ENCODE measurements at regions not wholly inside any gene's neighbourhood (a gene's known extent, or its start where the extent isn't known, plus 50 kb on each side); places are given as distances from the start of the nearest gene placed in this dataset.
"Not testable (repeated sequence)": the region's sequence is repeated elsewhere in the genome, so short reads cannot be mapped to it uniquely, and the experiment has no call there.

- Histone ChIP-seq H3K27me3 (ENCODE audit: control insufficient read depth, insufficient read depth, low read length) (no peaks in the 10 kb centered on the region), H3K9me3 (ENCODE audit: control insufficient read depth, low read depth, low read length) (no peaks in the 10 kb centered on the region), H3K36me3 (ENCODE audit: control insufficient read depth, insufficient read depth, low read length) (no peaks in the 10 kb centered on the region), H3K4me3 (ENCODE audit: low read length) (no peak overlapping the region), H3K27ac (ENCODE audit: low read length) (no peak overlapping the region), H3K4me1 (ENCODE audit: control insufficient read depth, insufficient read depth, low read length) (peaks cover 20% of the 10 kb centered on the region)
- no peak for DNase-seq
- no CpG with 5 or more reads among the region's 2 CpGs for whole genome bisulfite sequencing (ENCODE audit: insufficient coverage, low lambda C conversion rate)
Measured at GRCh38 chr3:20375302-20375701, 189.3 kb upstream of the SGO1 start.

DNA sequence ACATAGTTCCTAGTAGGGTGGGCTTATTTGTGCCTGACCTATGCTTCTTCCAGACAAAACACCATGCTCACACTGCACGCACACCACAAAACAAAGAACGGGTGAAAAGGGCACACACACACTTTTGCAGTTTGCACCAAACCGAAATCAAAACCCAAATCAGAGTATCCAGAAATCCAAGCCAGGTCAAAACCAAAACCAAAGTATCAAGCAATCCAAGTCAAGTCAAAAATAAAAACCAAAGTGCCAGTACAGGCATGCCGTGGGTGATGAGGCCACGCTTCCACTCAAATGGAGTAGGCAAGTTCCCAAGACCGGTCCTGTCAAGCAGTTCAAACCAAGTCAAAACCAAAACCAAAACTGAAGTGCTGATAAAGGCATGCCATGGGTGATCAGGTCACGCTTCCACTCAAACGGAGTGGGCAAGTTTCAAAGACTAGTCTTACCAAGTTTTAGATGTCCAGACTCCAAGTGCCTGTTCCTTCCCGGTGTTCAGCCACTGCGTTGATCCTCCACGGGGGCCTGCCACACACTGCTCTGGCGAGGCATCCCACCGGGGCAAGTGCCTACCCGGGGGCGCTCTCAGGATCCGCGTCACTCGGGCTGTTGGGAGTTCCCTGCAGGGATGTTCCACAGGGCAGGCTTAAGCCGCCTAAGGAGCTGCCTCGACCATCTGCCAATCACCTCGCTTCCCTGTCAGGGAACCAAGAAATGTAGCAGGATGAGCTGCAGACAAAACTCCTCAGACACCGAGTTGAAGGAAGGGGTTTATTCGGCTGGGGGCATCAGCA, 184.5 kb upstream of the SGO1 start:
- not testable (repeated sequence) for H3K27me3 ChIP-seq (ENCODE audit: control insufficient read depth, insufficient read depth, low read length); H3K9me3 ChIP-seq (ENCODE audit: control insufficient read depth, low read depth, low read length); H3K4me3 ChIP-seq (ENCODE audit: low read length); H3K36me3 ChIP-seq (ENCODE audit: control insufficient read depth, insufficient read depth, low read length); H3K4me1 ChIP-seq (ENCODE audit: control insufficient read depth, insufficient read depth, low read length); DNase-seq; H3K27ac ChIP-seq (ENCODE audit: low read length)
- WGBS (ENCODE audit: insufficient coverage, low lambda C conversion rate): no CpG with 5 or more reads among the region's 23 CpGs

DNA sequence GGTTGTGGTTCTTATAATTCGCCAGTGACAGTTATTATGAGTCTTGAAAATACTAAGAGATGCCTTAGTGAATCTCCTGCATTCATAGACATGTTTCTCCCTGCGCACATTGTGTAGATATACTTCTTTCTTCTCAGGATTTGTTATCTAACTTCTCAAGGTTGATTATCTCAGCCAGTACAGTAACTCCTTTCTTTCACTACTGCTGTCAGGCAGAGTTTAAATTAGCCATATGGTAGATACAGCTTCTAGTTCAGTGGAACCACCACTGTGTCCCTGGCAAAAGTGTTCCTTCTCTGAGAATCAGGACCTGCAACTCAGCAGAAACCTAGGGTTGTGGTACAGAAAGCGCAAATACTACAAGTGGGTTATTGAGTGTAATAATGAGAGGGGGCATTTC, 175.0 kb upstream of the SGO1 start:
- Histone ChIP-seq H3K4me1 (ENCODE audit: control insufficient read depth, insufficient read depth, low read length) (no peaks in the 10 kb centered on the region), H3K9me3 (ENCODE audit: control insufficient read depth, low read depth, low read length) (no peaks in the 10 kb centered on the region), H3K27ac (ENCODE audit: low read length) (no peak overlapping the region), H3K36me3 (ENCODE audit: control insufficient read depth, insufficient read depth, low read length) (no peaks in the 10 kb centered on the region), H3K4me3 (ENCODE audit: low read length) (no peak overlapping the region), H3K27me3 (ENCODE audit: control insufficient read depth, insufficient read depth, low read length) (no peaks in the 10 kb centered on the region)
- 100% methylated on average over 1 of the region's 3 CpGs for WGBS (ENCODE audit: insufficient coverage, low lambda C conversion rate)
- no peak for DNase-seq

DNA sequence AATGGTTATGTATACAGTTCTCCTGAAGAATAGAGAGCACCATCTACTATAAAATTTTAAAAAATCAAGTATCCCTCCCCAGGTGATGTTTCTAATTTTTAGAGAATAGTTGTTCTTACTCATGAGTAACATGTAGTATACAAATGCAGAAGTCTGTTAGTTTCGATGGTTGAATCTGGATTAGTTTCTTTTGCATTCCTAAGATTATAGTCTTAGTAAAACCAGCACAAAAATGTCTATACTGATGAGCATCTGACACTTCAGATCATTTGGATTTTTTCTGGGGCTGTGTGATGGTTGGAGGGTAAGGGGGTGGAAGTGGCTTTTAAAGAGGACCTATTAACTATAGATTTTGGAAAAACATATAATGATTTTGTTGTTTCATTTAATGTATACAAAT, 167.3 kb upstream of the SGO1 start:
- H3K4me1 ChIP-seq (ENCODE audit: control insufficient read depth, insufficient read depth, low read length): no peaks in the 10 kb centered on the region
- 100% methylated on average over 1 of the region's 1 CpG for WGBS (ENCODE audit: insufficient coverage, low lambda C conversion rate)

DNA sequence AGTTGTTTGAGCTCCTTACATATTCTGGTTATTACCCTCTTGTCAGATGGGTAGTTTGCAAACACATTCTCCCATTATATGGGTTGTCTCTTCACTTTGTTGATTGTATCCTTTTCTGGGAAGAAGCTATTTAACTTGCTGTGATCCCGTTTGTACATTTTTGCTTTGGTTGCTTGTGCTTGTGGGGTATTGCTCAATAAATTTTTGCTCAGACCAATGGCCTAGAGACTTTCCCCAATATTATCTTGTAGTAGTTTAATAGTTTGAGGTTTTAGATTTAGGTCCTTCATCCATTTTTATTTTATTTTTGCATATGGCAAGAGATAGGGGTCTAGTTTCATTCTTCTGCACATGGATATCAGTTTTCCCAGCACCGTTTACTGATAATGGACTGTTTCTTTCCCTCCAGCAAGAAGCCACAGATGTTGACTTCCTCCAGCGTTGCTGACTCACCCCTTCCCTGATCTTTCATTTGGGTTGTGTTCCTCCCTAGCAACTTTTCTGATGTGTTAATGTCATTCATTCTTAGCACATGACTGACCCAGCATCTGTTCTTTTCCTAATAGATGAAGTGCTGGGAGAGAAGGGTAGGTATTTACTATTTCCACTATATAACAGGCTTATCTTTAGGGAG, 166.7 kb upstream of the SGO1 start:
- WGBS (ENCODE audit: insufficient coverage, low lambda C conversion rate): 100% methylated on average over 1 of the region's 3 CpGs

More for the DNA sequence above, 167.3 kb upstream of the SGO1 start:
- no peaks in the 10 kb centered on the region for H3K9me3 ChIP-seq (ENCODE audit: control insufficient read depth, low read depth, low read length)
- H3K4me3 ChIP-seq (ENCODE audit: low read length): no peak overlapping the region
- H3K27me3 ChIP-seq (ENCODE audit: control insufficient read depth, insufficient read depth, low read length): no peaks in the 10 kb centered on the region
- no peak overlapping the region for H3K27ac ChIP-seq (ENCODE audit: low read length)
- DNase-seq: no peak
- no peaks in the 10 kb centered on the region for H3K36me3 ChIP-seq (ENCODE audit: control insufficient read depth, insufficient read depth, low read length)

DNA sequence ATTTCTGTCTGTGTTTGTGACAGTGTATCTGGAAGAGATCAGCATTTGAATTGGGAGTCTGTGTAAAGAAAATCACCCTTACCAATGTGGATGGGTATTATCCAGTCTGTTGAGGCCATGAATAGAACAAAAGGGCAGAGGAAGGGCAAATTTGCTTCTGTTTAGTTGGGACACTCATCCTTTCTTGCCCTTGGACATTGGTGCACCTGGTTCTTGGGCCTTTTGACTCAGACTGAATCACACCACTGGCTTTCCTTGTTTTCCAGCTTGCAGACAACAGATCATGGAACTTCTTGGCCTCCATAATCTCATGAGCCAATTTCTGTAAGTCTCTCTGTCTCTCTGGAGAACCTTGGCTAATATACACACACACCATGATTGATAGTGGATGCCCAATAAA, 164.4 kb upstream of the SGO1 start:
- no peaks in the 10 kb centered on the region for H3K9me3 ChIP-seq (ENCODE audit: control insufficient read depth, low read depth, low read length)
- no peak for DNase-seq
- no peaks in the 10 kb centered on the region for H3K27me3 ChIP-seq (ENCODE audit: control insufficient read depth, insufficient read depth, low read length)

More for the DNA sequence above, 166.7 kb upstream of the SGO1 start:
- Histone ChIP-seq H3K4me3 (ENCODE audit: low read length) (no peak overlapping the region), H3K27me3 (ENCODE audit: control insufficient read depth, insufficient read depth, low read length) (no peaks in the 10 kb centered on the region), H3K27ac (ENCODE audit: low read length) (no peak overlapping the region), H3K9me3 (ENCODE audit: control insufficient read depth, low read depth, low read length) (no peaks in the 10 kb centered on the region), H3K4me1 (ENCODE audit: control insufficient read depth, insufficient read depth, low read length) (no peaks in the 10 kb centered on the region), H3K36me3 (ENCODE audit: control insufficient read depth, insufficient read depth, low read length) (no peaks in the 10 kb centered on the region)
- no peak for DNase-seq

GRCh38 chr3:20346916-20347315, 160.9 kb upstream of the SGO1 start:
- H3K4me3 ChIP-seq (ENCODE audit: low read length): no peak overlapping the region
- H3K9me3 ChIP-seq (ENCODE audit: control insufficient read depth, low read depth, low read length): no peaks in the 10 kb centered on the region
- no peaks in the 10 kb centered on the region for H3K36me3 ChIP-seq (ENCODE audit: control insufficient read depth, insufficient read depth, low read length)
- no CpG with 5 or more reads among the region's 2 CpGs for WGBS (ENCODE audit: insufficient coverage, low lambda C conversion rate)
- no peaks in the 10 kb centered on the region for H3K27me3 ChIP-seq (ENCODE audit: control insufficient read depth, insufficient read depth, low read length)
- H3K4me1 ChIP-seq (ENCODE audit: control insufficient read depth, insufficient read depth, low read length): peaks cover 3% of the 10 kb centered on the region
- no peak for DNase-seq
- H3K27ac ChIP-seq (ENCODE audit: low read length): no peak overlapping the region

More for the DNA sequence above, 164.4 kb upstream of the SGO1 start:
- Histone ChIP-seq H3K4me3 (ENCODE audit: low read length) (no peak overlapping the region), H3K27ac (ENCODE audit: low read length) (no peak overlapping the region), H3K36me3 (ENCODE audit: control insufficient read depth, insufficient read depth, low read length) (no peaks in the 10 kb centered on the region), H3K4me1 (ENCODE audit: control insufficient read depth, insufficient read depth, low read length) (no peaks in the 10 kb centered on the region)

GRCh38 chr3:20346369-20346768, 160.4 kb upstream of the SGO1 start:
- Histone ChIP-seq H3K4me3 (ENCODE audit: low read length) (no peak overlapping the region), H3K9me3 (ENCODE audit: control insufficient read depth, low read depth, low read length) (no peaks in the 10 kb centered on the region), H3K27me3 (ENCODE audit: control insufficient read depth, insufficient read depth, low read length) (no peaks in the 10 kb centered on the region), H3K4me1 (ENCODE audit: control insufficient read depth, insufficient read depth, low read length) (peaks cover 3% of the 10 kb centered on the region), H3K36me3 (ENCODE audit: control insufficient read depth, insufficient read depth, low read length) (no peaks in the 10 kb centered on the region), H3K27ac (ENCODE audit: low read length) (no peak overlapping the region)
- 88% methylated on average over 1 of the region's 1 CpG for WGBS (ENCODE audit: insufficient coverage, low lambda C conversion rate)
- no peak for DNase-seq

- Histone ChIP-seq H3K4me1 (ENCODE audit: control insufficient read depth, insufficient read depth, low read length) (peaks cover 3% of the 10 kb centered on the region), H3K4me3 (ENCODE audit: low read length) (no peak overlapping the region), H3K36me3 (ENCODE audit: control insufficient read depth, insufficient read depth, low read length) (no peaks in the 10 kb centered on the region), H3K27me3 (ENCODE audit: control insufficient read depth, insufficient read depth, low read length) (no peaks in the 10 kb centered on the region), H3K9me3 (ENCODE audit: control insufficient read depth, low read depth, low read length) (no peaks in the 10 kb centered on the region), H3K27ac (ENCODE audit: low read length) (no peak overlapping the region)
- no peak for DNase-seq
Measured at GRCh38 chr3:20344400-20344959, 158.5 kb upstream of the SGO1 start.

- Histone ChIP-seq H3K27me3 (ENCODE audit: control insufficient read depth, insufficient read depth, low read length) (no peaks in the 10 kb centered on the region), H3K4me1 (ENCODE audit: control insufficient read depth, insufficient read depth, low read length) (peaks cover 3% of the 10 kb centered on the region), H3K4me3 (ENCODE audit: low read length) (no peak overlapping the region), H3K36me3 (ENCODE audit: control insufficient read depth, insufficient read depth, low read length) (no peaks in the 10 kb centered on the region), H3K27ac (ENCODE audit: low read length) (no peak overlapping the region), H3K9me3 (ENCODE audit: control insufficient read depth, low read depth, low read length) (no peaks in the 10 kb centered on the region)
- no CpG with 5 or more reads among the region's 3 CpGs for WGBS (ENCODE audit: insufficient coverage, low lambda C conversion rate)
- DNase-seq: no peak
Measured at GRCh38 chr3:20343790-20344189, 157.8 kb upstream of the SGO1 start.

Measured in large intestine (tissue), 3 donors.